Muscle layer of colon (tissue), 2 donors: ENCODE measurements at regions not wholly inside any gene's neighbourhood (a gene's known extent, or its start where the extent isn't known, plus 50 kb on each side); places are given as distances from the start of the nearest gene placed in this dataset.

Source experiments
- H3K27ac ChIP-seq: one replicate; pipeline ENCODE4 v1.7.0; 2013; ENCODE audit warnings: low read depth, mild to moderate bottlenecking, low read length, moderate library complexity
- H3K27me3 ChIP-seq, 2 donors: one replicate each; pipeline ENCODE4 v1.7.0; 2013; ENCODE audit warnings: low read length in 2 of 2, mild to moderate bottlenecking in 2 of 2; ENCODE audit not compliant: insufficient read depth in 2 of 2, control insufficient read depth in 1 of 2
- H3K36me3 ChIP-seq: one replicate; pipeline ENCODE4 v1.7.0; 2013; ENCODE audit warnings: mild to moderate bottlenecking, low read length; ENCODE audit not compliant: insufficient read depth
- H3K4me1 ChIP-seq: one replicate; pipeline ENCODE4 v1.7.0; 2013; ENCODE audit warnings: mild to moderate bottlenecking, low read length; ENCODE audit not compliant: insufficient read depth
- H3K4me3 ChIP-seq, 2 donors: one replicate each; pipeline ENCODE4 v1.7.0; 2013; ENCODE audit warnings: low read length in 2 of 2, low read depth in 1 of 2, mild to moderate bottlenecking in 1 of 2, moderate library complexity in 1 of 2
- H3K9ac ChIP-seq: one replicate; pipeline ENCODE4 v1.7.0; 2013; ENCODE audit warnings: low read length
- H3K9me3 ChIP-seq: one replicate; pipeline ENCODE4 v1.7.0; 2013; ENCODE audit warnings: mild to moderate bottlenecking, low read length
- donor health status: abdominal sarcoma.
- donor health status: Adenocarcinoma of cecum.

- Histone ChIP-seq H3K9ac (no peak overlapping the region), H3K4me3 (no peak overlapping the region), H3K9me3 (no peaks in the 10 kb centered on the region), H3K36me3 (no peaks in the 10 kb centered on the region), H3K27ac (no peak overlapping the region), H3K4me1 (no peaks in the 10 kb centered on the region), H3K27me3 (no peaks in the 10 kb centered on the region)
Measured at GRCh38 chr3:166462891-166463470, 625.8 kb upstream of the BCHE start.

GRCh38 chr3:166461626-166462025 is 624.4 kb upstream of the BCHE start:
- no peak overlapping the region for H3K27ac ChIP-seq
- no peaks in the 10 kb centered on the region for H3K27me3 ChIP-seq
- no peaks in the 10 kb centered on the region for H3K9me3 ChIP-seq
- H3K9ac ChIP-seq, result no peak overlapping the region
- H3K4me1 ChIP-seq, result no peaks in the 10 kb centered on the region
- H3K36me3 ChIP-seq, result no peaks in the 10 kb centered on the region
- H3K4me3 ChIP-seq, result no peak overlapping the region

GRCh38 chr3:166457382-166457781 is 620.2 kb upstream of the BCHE start:
- Histone ChIP-seq H3K9ac (no peak overlapping the region), H3K4me1 (no peaks in the 10 kb centered on the region), H3K9me3 (no peaks in the 10 kb centered on the region), H3K36me3 (no peaks in the 10 kb centered on the region), H3K4me3 (no peak overlapping the region), H3K27me3 (no peaks in the 10 kb centered on the region), H3K27ac (no peak overlapping the region)

- Histone ChIP-seq H3K9me3 (no peaks in the 10 kb centered on the region), H3K36me3 (no peaks in the 10 kb centered on the region), H3K4me1 (no peaks in the 10 kb centered on the region), H3K27me3 (no peaks in the 10 kb centered on the region), H3K27ac (no peak overlapping the region), H3K4me3 (no peak overlapping the region), H3K9ac (no peak overlapping the region)
Measured at GRCh38 chr3:166456286-166456685, 619.1 kb upstream of the BCHE start.

- H3K4me3 ChIP-seq, result no peak overlapping the region
- H3K27ac ChIP-seq, result no peak overlapping the region
- H3K36me3 ChIP-seq, result no peaks in the 10 kb centered on the region
- no peaks in the 10 kb centered on the region for H3K27me3 ChIP-seq
- no peaks in the 10 kb centered on the region for H3K9me3 ChIP-seq
- H3K9ac ChIP-seq, result no peak overlapping the region
- H3K4me1 ChIP-seq, result no peaks in the 10 kb centered on the region
Measured at GRCh38 chr3:166455744-166456143, 618.5 kb upstream of the BCHE start.

- H3K4me3 ChIP-seq, result no peak overlapping the region
- H3K27me3 ChIP-seq, result no peaks in the 10 kb centered on the region
- no peaks in the 10 kb centered on the region for H3K36me3 ChIP-seq
- no peak overlapping the region for H3K27ac ChIP-seq
- no peaks in the 10 kb centered on the region for H3K4me1 ChIP-seq
- H3K9ac ChIP-seq, result no peak overlapping the region
- no peaks in the 10 kb centered on the region for H3K9me3 ChIP-seq
Measured at GRCh38 chr3:166453478-166453877, 616.3 kb upstream of the BCHE start.

- H3K36me3 ChIP-seq, result no peaks in the 10 kb centered on the region
- H3K9ac ChIP-seq, result no peak overlapping the region
- H3K4me3 ChIP-seq, result no peak overlapping the region
- H3K27me3 ChIP-seq, result no peaks in the 10 kb centered on the region
- H3K9me3 ChIP-seq, result no peaks in the 10 kb centered on the region
- H3K27ac ChIP-seq, result no peak overlapping the region
- no peaks in the 10 kb centered on the region for H3K4me1 ChIP-seq
Measured at GRCh38 chr3:166451997-166452396, 614.8 kb upstream of the BCHE start.

GRCh38 chr3:166447513-166447912 is 610.3 kb upstream of the BCHE start:
- Histone ChIP-seq H3K27me3 (no peaks in the 10 kb centered on the region), H3K4me1 (no peaks in the 10 kb centered on the region), H3K4me3 (no peak overlapping the region), H3K9ac (no peak overlapping the region), H3K27ac (no peak overlapping the region), H3K9me3 (no peaks in the 10 kb centered on the region), H3K36me3 (no peaks in the 10 kb centered on the region)

- Histone ChIP-seq H3K27me3 (no peaks in the 10 kb centered on the region), H3K36me3 (no peaks in the 10 kb centered on the region), H3K4me1 (no peaks in the 10 kb centered on the region), H3K4me3 (no peak overlapping the region), H3K9me3 (no peaks in the 10 kb centered on the region), H3K9ac (no peak overlapping the region), H3K27ac (no peak overlapping the region)
Measured at GRCh38 chr3:166446986-166447385, 609.8 kb upstream of the BCHE start.

- Histone ChIP-seq H3K27ac (no peak overlapping the region), H3K36me3 (no peaks in the 10 kb centered on the region), H3K4me3 (no peak overlapping the region), H3K9me3 (no peaks in the 10 kb centered on the region), H3K4me1 (no peaks in the 10 kb centered on the region), H3K9ac (no peak overlapping the region), H3K27me3 (no peaks in the 10 kb centered on the region)
Measured at GRCh38 chr3:166446291-166446690, 609.1 kb upstream of the BCHE start.

- no peaks in the 10 kb centered on the region for H3K9me3 ChIP-seq
- H3K4me1 ChIP-seq, result no peaks in the 10 kb centered on the region
- H3K27me3 ChIP-seq, result no peaks in the 10 kb centered on the region
- no peak overlapping the region for H3K4me3 ChIP-seq
- H3K9ac ChIP-seq, result no peak overlapping the region
- H3K36me3 ChIP-seq, result no peaks in the 10 kb centered on the region
- no peak overlapping the region for H3K27ac ChIP-seq
Measured at GRCh38 chr3:166445865-166446264, 608.6 kb upstream of the BCHE start.

GRCh38 chr3:166444756-166445155 is 607.5 kb upstream of the BCHE start:
- H3K9me3 ChIP-seq, result no peaks in the 10 kb centered on the region
- H3K36me3 ChIP-seq, result no peaks in the 10 kb centered on the region

More at GRCh38 chr3:166444756-166445155, 607.5 kb upstream of the BCHE start:
- Histone ChIP-seq H3K27ac (no peak overlapping the region), H3K4me3 (no peak overlapping the region), H3K4me1 (no peaks in the 10 kb centered on the region), H3K27me3 (no peaks in the 10 kb centered on the region), H3K9ac (no peak overlapping the region)
